Endometrial microvascular endothelial cells (primary cell): ENCODE measurements at regions not wholly inside any gene's neighbourhood (a gene's known extent, or its start where the extent isn't known, plus 50 kb on each side); places are given as distances from the start of the nearest gene placed in this dataset.

Experiments
- in situ Hi-C: cut with HindIII; loops from 2 replicates; pipeline ENCODE4 v1.10.0; 2017; ENCODE audit warnings: low sequenced_read_pairs, low pct_unique_long_range_greater_than_20kb; ENCODE audit errors: inconsistent ontology term

GRCh38 chr2:239716009-239716408 is 309.1 kb downstream of the NDUFA10 start:
- in situ Hi-C loops, result no loop called here

GRCh38 chr2:239715606-239716005 is 309.5 kb downstream of the NDUFA10 start:
- in situ Hi-C loops, result no loop called here

GRCh38 chr2:239715202-239715601 is 309.9 kb downstream of the NDUFA10 start:
- in situ Hi-C loops, result no loop called here

- in situ Hi-C loops, result no loop called here
Observed at GRCh38 chr2:239714116-239714515, 311.0 kb downstream of the NDUFA10 start.

- in situ Hi-C loops, result no loop called here
Observed at GRCh38 chr2:239712755-239713154, 311.9 kb upstream of the HDAC4 start.

- in situ Hi-C loops, result no loop called here
Observed at GRCh38 chr2:239711911-239712570, 311.2 kb upstream of the HDAC4 start.

GRCh38 chr2:239710953-239711861 is 310.4 kb upstream of the HDAC4 start:
- in situ Hi-C loops, result no loop called here

- in situ Hi-C loops, result loop anchor here (10.0 kb wide), 1 partner anchor 52 kb away; no protein-coding TSS in a partner anchor
Observed at GRCh38 chr2:239706367-239706766, 305.5 kb upstream of the HDAC4 start.

- in situ Hi-C loops, result loop anchor here (10.0 kb wide), 1 partner anchor 50 kb away; no protein-coding TSS in a partner anchor
Observed at GRCh38 chr2:239704737-239705136, 303.9 kb upstream of the HDAC4 start.

- in situ Hi-C loops, result loop anchor here (10.0 kb wide), 1 partner anchor 49 kb away; no protein-coding TSS in a partner anchor
Observed at GRCh38 chr2:239703834-239704233, 303.0 kb upstream of the HDAC4 start.

GRCh38 chr2:239700686-239701345 is 300.0 kb upstream of the HDAC4 start:
- in situ Hi-C loops, result loop anchor here (10.0 kb wide), 1 partner anchor 46 kb away; no protein-coding TSS in a partner anchor

- in situ Hi-C loops, result no loop called here
Observed at GRCh38 chr2:239697399-239698164, 296.8 kb upstream of the HDAC4 start.

GRCh38 chr2:239696559-239697207 is 295.9 kb upstream of the HDAC4 start:
- in situ Hi-C loops, result no loop called here

- in situ Hi-C loops, result no loop called here
Observed at GRCh38 chr2:239695728-239696240, 295.0 kb upstream of the HDAC4 start.

- in situ Hi-C loops, result no loop called here
Observed at GRCh38 chr2:239695106-239695727, 294.4 kb upstream of the HDAC4 start.

GRCh38 chr2:239694487-239694886 is 293.7 kb upstream of the HDAC4 start:
- in situ Hi-C loops, result no loop called here

GRCh38 chr2:239693761-239694415 is 293.1 kb upstream of the HDAC4 start:
- in situ Hi-C loops, result no loop called here
